ENCODE measurements at regions not wholly inside any gene's neighbourhood (a gene's known extent, or its start where the extent isn't known, plus 50 kb on each side); places are given as distances from the start of the nearest gene placed in this dataset.

DNA sequence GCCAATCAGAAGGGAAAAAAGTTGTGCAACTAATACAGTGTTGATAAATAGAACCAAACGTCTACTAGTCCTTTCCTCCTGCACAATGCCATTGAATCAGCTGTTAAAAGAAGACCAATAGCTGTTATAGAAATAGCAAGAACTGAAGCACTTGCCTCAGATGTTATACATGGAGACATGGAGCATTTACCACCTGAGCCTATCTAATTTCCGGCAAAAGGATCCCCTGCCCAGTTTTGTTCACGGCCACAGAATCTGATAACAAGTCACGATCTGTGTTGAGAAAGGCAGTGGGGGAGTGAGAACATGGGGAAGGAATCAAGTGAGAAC lies 285.4 kb downstream of the ZEB2 start (continued):
- TF ChIP-seq, protein P1, sequence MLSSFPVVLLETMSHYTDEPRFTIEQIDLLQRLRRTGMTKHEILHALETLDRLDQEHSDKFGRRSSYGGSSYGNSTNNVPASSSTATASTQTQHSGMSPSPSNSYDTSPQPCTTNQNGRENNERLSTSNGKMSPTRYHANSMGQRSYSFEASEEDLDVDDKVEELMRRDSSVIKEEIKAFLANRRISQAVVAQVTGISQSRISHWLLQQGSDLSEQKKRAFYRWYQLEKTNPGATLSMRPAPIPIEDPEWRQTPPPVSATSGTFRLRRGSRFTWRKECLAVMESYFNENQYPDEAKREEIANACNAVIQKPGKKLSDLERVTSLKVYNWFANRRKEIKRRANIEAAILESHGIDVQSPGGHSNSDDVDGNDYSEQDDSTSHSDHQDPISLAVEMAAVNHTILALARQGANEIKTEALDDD (IDR thresholded peaks at IDR 0.05), result peak; percentile 68
- peak; percentile 48 for TF ChIP-seq CXXC5 (CRISPR knock-in tag; IDR thresholded peaks at IDR 0.05)
- TF ChIP-seq RCOR1 (IDR thresholded peaks at IDR 0.05; ENCODE audit: borderline replicate concordance in 1 of 2, low read depth in 2 of 2, low read length in 2 of 2), result 0 out of 4 replicates have a peak, but pooled peaks of 1 of the 2 experiments have one; percentile 12
- TF ChIP-seq SRF (CRISPR knock-in tag; IDR thresholded peaks at IDR 0.05), result peak in 1 of 2 experiments; percentile 27; a peak in 1 of 4 replicates
- no peak for TF ChIP-seq HDAC6 (IDR thresholded peaks at IDR 0.05; ENCODE audit: low read depth, low read length)
- peak; percentile 49; the same call in 1 of the 2 replicates for TF ChIP-seq CEBPG (CRISPR knock-in tag; IDR thresholded peaks at IDR 0.05)
- peak; percentile 57 to 76 for TF ChIP-seq CEBPG (tag; conservative IDR thresholded peaks at IDR 0.05 in 1 of 2, IDR thresholded peaks at IDR 0.05 in 1 of 2)

DNA sequence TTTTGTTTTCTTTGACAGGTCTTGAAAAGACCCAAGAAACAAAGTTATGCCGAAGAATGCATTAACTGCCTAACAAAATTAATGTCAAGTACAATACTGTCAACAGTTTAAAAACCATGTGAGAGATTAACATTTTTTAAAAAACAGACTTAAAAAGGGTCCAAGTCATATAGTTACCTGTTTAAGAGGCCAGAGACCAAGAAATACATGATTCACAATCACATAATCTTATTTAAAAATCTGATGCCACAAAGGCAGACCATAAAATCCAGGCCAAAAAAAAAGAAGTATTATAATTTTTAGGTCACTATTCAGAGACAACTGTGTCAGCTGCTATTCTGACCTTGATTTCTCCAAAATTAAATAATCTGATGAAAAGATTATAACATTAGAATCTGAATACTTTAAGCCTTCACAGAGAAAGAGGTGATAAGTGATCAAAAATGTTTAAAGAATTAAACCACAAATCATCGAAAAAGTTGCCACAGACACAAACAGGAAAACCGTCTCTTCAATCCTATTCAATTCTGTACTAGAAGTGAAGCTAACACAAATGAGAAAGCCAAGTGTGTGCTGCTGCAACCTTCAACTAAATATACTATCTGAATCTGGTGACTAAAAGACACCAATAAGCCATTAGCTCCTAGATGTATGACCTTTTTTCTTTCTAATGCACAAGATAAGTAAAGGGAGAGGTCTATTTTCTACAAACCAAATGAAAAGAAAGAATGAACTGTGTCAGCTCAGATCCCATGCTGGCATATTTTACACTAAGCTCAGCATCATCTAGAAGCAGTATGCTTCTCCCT lies 286.0 kb downstream of the ZEB2 start:
- H3K4me1 ChIP-seq (replicated peaks in 1 of 2; ENCODE audit: control insufficient read depth in 2 of 2, insufficient read depth in 2 of 2, low read length in 2 of 2), result peaks cover 0 to 42% of the 10 kb centered on the region in 2 experiments; a peak in 3 of 5 replicates
- in situ Hi-C loops (cut with MboI), result no loop called here
- H4K20me1 ChIP-seq (replicated peaks; ENCODE audit: control insufficient read depth, insufficient read depth, low read length), result no peaks in the 10 kb centered on the region
- no peak overlapping the region for H3K27ac ChIP-seq (ENCODE audit: extremely low read depth, low read depth, low read length)
- H3K4me3 ChIP-seq, result no peak overlapping the region
- H3K27me3 ChIP-seq (ENCODE audit: control insufficient read depth in 2 of 2, insufficient read depth in 2 of 2, low read length in 2 of 2), result no peaks in the 10 kb centered on the region
- no peaks in the 10 kb centered on the region for H3K79me2 ChIP-seq (ENCODE audit: control insufficient read depth, insufficient read depth, low read length)
- no peak for TF ChIP-seq RCOR1 (IDR thresholded peaks at IDR 0.05; ENCODE audit: borderline replicate concordance in 1 of 2, low read depth in 2 of 2, low read length in 2 of 2)
- TF ChIP-seq, protein P2, sequence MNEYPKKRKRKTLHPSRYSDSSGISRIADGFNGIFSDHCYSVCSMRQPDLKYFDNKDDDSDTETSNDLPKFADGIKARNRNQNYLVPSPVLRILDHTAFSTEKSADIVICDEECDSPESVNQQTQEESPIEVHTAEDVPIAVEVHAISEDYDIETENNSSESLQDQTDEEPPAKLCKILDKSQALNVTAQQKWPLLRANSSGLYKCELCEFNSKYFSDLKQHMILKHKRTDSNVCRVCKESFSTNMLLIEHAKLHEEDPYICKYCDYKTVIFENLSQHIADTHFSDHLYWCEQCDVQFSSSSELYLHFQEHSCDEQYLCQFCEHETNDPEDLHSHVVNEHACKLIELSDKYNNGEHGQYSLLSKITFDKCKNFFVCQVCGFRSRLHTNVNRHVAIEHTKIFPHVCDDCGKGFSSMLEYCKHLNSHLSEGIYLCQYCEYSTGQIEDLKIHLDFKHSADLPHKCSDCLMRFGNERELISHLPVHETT (CRISPR knock-in tag; conservative IDR thresholded peaks at IDR 0.05 in 1 of 2, IDR thresholded peaks at IDR 0.05 in 1 of 2), result 0 out of 4 replicates have a peak, but pooled peaks of 1 of the 2 experiments have one; percentile 21
- no peaks in the 10 kb centered on the region; the same call in 2 of the 3 replicates for H3K36me3 ChIP-seq (ENCODE audit: control insufficient read depth, insufficient read depth, low read length)
- no peak overlapping the region for H3K9ac ChIP-seq (ENCODE audit: insufficient read depth in 1 of 2, low read depth in 2 of 2, low read length in 2 of 2)
- FAIRE-seq, result no peak
- 64% methylated on average over 3 of the region's 3 CpGs for whole genome bisulfite sequencing (ENCODE audit: insufficient coverage, low coverage, missing lambda C conversion rate)
- CTCF ChIA-PET (ENCODE audit: low intra/inter-chr PET ratio), result no interaction called here
- peak overlapping the region; percentile 60 for H2AFZ ChIP-seq (ENCODE audit: low read depth, low read length)
- H3K9me1 ChIP-seq (ENCODE audit: control insufficient read depth, insufficient read depth, low read length), result no peaks in the 10 kb centered on the region
- peak overlapping the region; percentile 46 for H3K4me2 ChIP-seq (ENCODE audit: insufficient read depth, low read length)
- BruUV-seq (replicated peaks), result no TSS peak
- no peak for ATAC-seq
- DNase-seq (ENCODE audit: extremely low read depth in 1 of 4, low spot score in 3 of 4), result no peak
- H3K9me3 ChIP-seq (replicated peaks; ENCODE audit: control insufficient read depth, insufficient read depth, low read depth, low read length), result no peaks in the 10 kb centered on the region
- intact Hi-C loops (cut with micrococcal nuclease), result loop anchor here (5.0 kb wide), 3 partner anchors 82 to 288 kb away; partner anchors contain the start of gene ZEB2
- POLR2A ChIA-PET, result interaction anchor here (0.9 kb wide), 1 partner anchor 9 kb away, joined by 3 read pairs; no protein-coding TSS in a partner anchor
